Tibial nerve (tissue), 4 donors: ENCODE measurements at regions not wholly inside any gene's neighbourhood (a gene's known extent, or its start where the extent isn't known, plus 50 kb on each side); places are given as distances from the start of the nearest gene placed in this dataset.

Experiments used
- CTCF ChIP-seq, 5 experiments: fragments of 200-600 bp in 3 of 5; fragments of 450-650 bp in 2 of 5; sonication (generic) in 3 of 5; IDR thresholded peaks; one replicate each; pipeline ENCODE4 v1.5.1; 2016 to 2019; ENCODE audit warnings: antibody characterized with exemption in 5 of 5, mild to moderate bottlenecking in 3 of 5, moderate library complexity in 2 of 5
- EP300 ChIP-seq, 2 donors: sonication (generic); formaldehyde crosslinking; IDR thresholded peaks; one replicate each; pipeline ENCODE4 v1.6.1; 2017; ENCODE audit warnings: antibody characterized with exemption in 2 of 2, mild to moderate bottlenecking in 1 of 2
- POLR2A ChIP-seq, 2 donors: fragments of 450-650 bp; IDR thresholded peaks; one replicate each; pipeline ENCODE4 v1.6.1; 2017; ENCODE audit warnings: antibody characterized with exemption in 2 of 2, mild to moderate bottlenecking in 2 of 2, moderate library complexity in 2 of 2

GRCh38 chr5:106843812-106844416 lies 826.8 kb downstream of the EFNA5 start:
- TF ChIP-seq CTCF (IDR thresholded peaks at IDR 0.05) = no peak
- TF ChIP-seq POLR2A (IDR thresholded peaks at IDR 0.05) = no peak
- no peak for TF ChIP-seq EP300 (IDR thresholded peaks at IDR 0.05)
